ENCODE measurements at regions not wholly inside any gene's neighbourhood (a gene's known extent, or its start where the extent isn't known, plus 50 kb on each side); places are given as distances from the start of the nearest gene placed in this dataset.

- TF ChIP-seq CTCF (IDR thresholded peaks at IDR 0.05; ENCODE audit: low read depth, low read length) (no peak), POLR2A (IDR thresholded peaks at IDR 0.05; ENCODE audit: extremely low read depth, insufficient read length) (no peak)
Observed at GRCh38 chr3:34544136-34544535, 745.7 kb downstream of the PDCD6IP start.
